Kidney epithelial cell (primary cell): ENCODE measurements at regions not wholly inside any gene's neighbourhood (a gene's known extent, or its start where the extent isn't known, plus 50 kb on each side); places are given as distances from the start of the nearest gene placed in this dataset.

ENCODE experiments used
- DNase-seq: peaks from one replicate; pipeline ENCODE4 v3.0.0-alpha.2; 2010; ENCODE audit warnings: low read depth
- H3K27me3 ChIP-seq: 2 replicates; pipeline ENCODE4 v1.6.0; 2011; ENCODE audit warnings: low read length; ENCODE audit not compliant: control insufficient read depth, insufficient read depth
- H3K36me3 ChIP-seq: 2 replicates; pipeline ENCODE4 v1.5.1; 2011; ENCODE audit warnings: low read length; ENCODE audit not compliant: control insufficient read depth, insufficient read depth
- H3K4me3 ChIP-seq: 2 replicates; pipeline ENCODE4 v1.5.1; 2011; ENCODE audit warnings: low read depth, mild to moderate bottlenecking, control low read depth, low read length
- TF ChIP-seq, protein P1 (sequence below): IDR thresholded peaks from 2 replicates; pipeline ENCODE4 v1.5.1; 2011; ENCODE audit warnings: mild to moderate bottlenecking, moderate library complexity, low read length, control low read depth, inconsistent platforms; ENCODE audit not compliant: insufficient read depth, poor library complexity, severe bottlenecking

DNA sequence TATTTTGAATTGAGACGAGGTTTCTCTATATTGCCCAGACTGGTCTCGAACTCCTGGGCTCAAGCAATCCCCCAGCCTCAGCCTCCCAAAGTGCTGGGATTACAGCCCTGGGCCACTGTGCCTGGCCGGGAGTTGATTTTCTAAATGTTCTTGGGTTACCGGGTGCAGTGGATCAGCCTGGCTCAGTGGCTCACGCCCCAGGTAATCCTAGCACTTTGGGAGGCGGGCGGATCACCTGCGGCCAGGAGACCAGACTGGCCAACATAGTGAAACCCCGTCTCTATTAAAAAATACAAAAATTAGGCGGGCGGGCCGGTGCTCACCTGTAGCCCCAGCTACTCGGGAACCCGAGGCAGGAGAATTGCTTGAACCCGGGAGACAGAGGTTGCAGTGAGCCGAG, 106.9 kb upstream of the LARP1 start:
- Histone ChIP-seq H3K4me3 (no peak overlapping the region), H3K27me3 (peaks cover 3% of the 10 kb centered on the region), H3K36me3 (no peaks in the 10 kb centered on the region)
- TF ChIP-seq, protein P1, sequence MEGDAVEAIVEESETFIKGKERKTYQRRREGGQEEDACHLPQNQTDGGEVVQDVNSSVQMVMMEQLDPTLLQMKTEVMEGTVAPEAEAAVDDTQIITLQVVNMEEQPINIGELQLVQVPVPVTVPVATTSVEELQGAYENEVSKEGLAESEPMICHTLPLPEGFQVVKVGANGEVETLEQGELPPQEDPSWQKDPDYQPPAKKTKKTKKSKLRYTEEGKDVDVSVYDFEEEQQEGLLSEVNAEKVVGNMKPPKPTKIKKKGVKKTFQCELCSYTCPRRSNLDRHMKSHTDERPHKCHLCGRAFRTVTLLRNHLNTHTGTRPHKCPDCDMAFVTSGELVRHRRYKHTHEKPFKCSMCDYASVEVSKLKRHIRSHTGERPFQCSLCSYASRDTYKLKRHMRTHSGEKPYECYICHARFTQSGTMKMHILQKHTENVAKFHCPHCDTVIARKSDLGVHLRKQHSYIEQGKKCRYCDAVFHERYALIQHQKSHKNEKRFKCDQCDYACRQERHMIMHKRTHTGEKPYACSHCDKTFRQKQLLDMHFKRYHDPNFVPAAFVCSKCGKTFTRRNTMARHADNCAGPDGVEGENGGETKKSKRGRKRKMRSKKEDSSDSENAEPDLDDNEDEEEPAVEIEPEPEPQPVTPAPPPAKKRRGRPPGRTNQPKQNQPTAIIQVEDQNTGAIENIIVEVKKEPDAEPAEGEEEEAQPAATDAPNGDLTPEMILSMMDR = no peak
- no peak for DNase-seq

DNA sequence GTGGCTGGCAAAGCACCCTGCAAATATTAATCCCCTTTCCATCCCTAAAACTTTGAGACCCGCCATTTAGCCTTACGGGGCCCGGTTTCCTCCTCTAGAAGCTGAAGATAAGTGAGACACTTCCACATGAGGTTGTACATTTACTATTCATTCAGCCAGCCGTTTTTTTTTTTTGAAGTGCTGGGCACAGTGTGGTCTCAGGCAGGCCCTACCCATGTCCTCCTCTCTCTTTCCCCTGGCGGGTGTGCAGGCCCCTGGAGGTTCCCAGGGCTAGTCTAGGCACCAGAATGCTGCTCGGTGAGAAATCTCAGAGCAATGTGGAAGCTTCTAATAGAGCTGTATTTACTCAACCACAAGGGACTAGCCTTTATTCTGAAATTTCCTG, 107.4 kb upstream of the LARP1 start:
- H3K27me3 ChIP-seq = peaks cover 3% of the 10 kb centered on the region
- no peaks in the 10 kb centered on the region for H3K36me3 ChIP-seq
- no peak for DNase-seq
- H3K4me3 ChIP-seq = no peak overlapping the region
- TF ChIP-seq, protein P1 = no peak

DNA sequence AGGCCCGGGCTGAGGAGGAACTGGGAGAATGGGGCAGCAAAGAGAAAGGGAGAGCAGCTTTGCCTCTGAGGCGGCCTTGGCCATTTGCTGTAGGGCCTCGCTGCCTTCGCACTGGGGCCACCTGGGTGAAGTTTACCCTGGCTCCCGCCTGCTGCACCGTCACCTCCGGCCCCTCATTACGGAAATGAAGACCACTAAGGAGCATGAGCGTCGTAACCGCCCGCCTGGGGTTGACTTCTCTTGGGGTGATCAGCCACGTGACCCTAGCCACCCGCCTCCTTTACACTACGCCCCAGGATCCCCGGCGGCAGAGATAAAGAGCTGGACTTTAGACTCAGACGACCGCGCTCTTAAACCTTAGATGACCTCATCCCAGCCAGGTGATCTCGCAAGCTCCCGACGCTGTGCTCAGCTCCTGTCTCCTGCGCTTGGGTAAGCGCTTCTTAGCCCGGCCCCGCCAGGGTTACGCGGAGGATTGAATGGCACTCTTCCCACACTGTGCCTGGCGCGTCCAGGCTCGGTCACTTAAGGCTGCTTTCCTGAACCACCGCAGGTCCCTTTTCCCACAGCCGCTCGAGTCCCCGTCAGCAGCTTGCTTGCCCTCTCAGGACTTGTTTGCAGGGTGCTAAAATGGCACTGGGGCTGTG, 107.9 kb upstream of the LARP1 start:
- Histone ChIP-seq H3K4me3 (peak overlapping the region; percentile 16), H3K27me3 (peaks cover 3% of the 10 kb centered on the region)
- DNase-seq = peak; percentile 26

DNA sequence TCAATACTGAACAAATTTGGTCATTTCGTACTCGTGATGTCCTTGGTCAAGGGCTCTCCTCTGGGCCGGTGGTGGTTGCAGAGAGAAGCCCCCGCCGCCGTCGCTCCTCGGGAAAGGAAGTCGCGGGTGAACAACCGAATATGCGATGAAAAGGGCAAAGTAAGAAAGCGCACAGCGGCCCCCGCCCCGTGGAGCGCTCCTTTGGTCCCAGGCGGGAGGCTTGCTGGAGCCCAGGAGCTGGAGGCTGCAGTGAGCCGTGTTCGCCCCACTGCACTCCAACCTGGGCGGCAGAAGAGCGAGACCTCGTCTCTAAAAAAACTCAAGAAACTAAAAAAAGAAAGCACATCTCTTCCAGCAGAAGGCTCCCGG, 108.4 kb upstream of the LARP1 start:
- peaks cover 3% of the 10 kb centered on the region for H3K27me3 ChIP-seq
- H3K4me3 ChIP-seq = no peak overlapping the region
- DNase-seq = no peak
- TF ChIP-seq, protein P1 = no peak
- no peaks in the 10 kb centered on the region for H3K36me3 ChIP-seq

More for the DNA sequence above, 107.9 kb upstream of the LARP1 start:
- TF ChIP-seq, protein P1 = no peak
- no peaks in the 10 kb centered on the region for H3K36me3 ChIP-seq

DNA sequence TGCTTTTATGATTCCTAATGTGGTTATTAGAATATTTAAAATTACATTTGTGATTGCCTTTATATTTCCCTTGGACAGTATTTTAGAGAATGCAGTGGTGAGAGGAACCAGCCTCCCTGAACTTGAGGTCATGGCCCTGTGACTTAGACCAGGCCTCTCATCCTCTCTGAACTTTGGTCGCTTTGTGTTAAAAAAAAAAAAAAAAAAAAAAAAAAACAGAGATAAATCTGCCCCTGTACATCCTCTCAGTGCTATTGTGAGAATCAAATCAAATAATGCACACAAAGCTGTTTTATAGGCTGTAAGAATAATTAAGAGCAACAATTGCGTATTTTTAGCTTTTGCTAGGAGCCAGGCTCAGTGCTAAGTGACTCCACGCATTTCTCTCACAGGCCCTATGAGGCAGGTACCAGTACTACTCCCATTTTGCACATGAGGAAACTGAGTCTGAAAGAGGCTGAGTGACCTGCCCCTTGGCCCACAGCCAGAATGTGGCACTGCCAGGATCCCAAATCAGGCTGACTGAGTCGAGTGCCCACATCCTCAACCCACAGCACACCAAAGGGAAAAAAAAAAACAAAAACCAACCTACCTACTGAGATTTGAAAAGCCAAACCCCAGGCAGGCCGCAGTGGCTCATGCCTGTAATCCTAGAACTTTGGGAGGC, 110.3 kb upstream of the LARP1 start:
- TF ChIP-seq, protein P1 = no peak
- peaks cover 3% of the 10 kb centered on the region for H3K27me3 ChIP-seq
- H3K36me3 ChIP-seq = no peaks in the 10 kb centered on the region
- DNase-seq = no peak
- H3K4me3 ChIP-seq = no peak overlapping the region
